ENCODE measurements at regions not wholly inside any gene's neighbourhood (a gene's known extent, or its start where the extent isn't known, plus 50 kb on each side); places are given as distances from the start of the nearest gene placed in this dataset.
"Not testable (repeated sequence)": the region's sequence is repeated elsewhere in the genome, so short reads cannot be mapped to it uniquely, and the experiment has no call there.

DNA sequence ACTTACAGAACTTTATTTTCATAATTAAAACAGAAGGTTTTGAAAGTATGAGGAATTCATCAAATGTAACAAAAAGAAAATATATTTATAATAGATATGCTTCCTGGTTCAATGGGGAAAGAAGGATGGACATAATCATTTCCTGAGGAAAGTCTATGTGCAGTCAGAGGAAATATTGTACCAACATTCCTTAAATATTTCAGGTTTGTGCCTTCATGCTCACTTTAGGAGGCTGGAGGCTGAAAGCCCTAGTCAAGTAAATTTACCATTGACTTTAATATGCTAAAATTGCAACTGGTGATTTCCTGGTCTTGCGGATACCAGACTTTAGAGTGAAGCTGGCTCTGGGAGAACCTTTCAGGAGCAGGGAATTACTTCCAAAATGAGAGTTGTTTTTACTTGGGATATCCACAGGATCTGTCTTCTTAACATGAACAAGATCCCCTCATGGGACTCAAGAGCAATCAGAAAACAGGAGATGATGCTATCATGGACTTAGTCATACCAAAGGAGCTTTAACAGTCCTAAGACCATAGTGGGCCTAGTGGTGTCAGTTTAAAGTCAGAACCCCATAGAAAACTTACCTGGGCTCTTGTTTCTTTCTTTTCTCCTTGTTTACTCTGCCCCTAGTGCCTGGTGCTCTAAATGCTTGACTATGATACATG lies 762.8 kb upstream of the GRAMD2B start:
- in situ Hi-C loops (cut with HindIII; ENCODE audit: low pct_unique_long_range_greater_than_20kb, low sequenced_read_pairs) = no loop called here
- no peak for DNase-seq (ENCODE audit: low read depth, low spot score)

DNA sequence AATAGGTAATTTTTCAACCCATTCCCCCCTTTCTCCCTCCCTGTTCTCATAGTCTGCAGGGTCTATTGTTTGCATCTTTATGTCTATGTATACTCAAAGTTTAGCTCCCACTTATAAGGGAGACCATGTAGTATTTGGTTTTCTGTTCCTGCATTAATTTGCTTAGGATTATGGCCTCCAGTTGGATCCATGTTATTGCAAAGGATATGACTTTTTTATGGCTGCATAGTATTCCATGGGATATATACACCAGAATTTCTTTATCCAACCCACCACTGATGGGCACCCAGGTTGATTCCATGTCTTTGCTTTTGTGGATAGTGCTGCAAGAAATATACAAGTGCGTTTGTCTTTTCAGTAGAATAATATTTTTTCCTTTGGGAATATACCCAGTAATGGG lies 761.6 kb upstream of the GRAMD2B start:
- in situ Hi-C loops (cut with HindIII; ENCODE audit: low pct_unique_long_range_greater_than_20kb, low sequenced_read_pairs) = no loop called here
- no peak for DNase-seq (ENCODE audit: low read depth, low spot score)

DNA sequence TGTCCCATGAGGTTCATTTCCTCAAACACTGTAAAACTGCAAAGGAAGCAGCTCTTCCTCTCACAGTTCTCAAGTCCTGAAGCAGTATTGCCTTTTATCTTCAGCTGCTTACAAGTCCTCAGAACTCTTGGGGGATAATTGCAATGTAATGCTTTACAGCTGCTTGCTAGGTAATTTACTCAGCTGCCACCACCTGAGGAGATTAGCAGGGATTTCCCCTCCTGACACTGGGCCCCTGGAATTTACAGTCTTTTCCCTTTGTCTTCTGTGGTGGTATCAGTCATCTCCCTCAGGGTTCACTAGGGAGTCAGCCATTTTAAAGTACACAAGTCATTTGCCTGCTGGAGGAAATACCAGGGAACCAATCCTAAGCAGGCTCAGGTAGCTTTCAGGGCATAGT lies 754.3 kb upstream of the GRAMD2B start:
- no peak for DNase-seq (ENCODE audit: low read depth, low spot score)
- in situ Hi-C loops (cut with HindIII; ENCODE audit: low pct_unique_long_range_greater_than_20kb, low sequenced_read_pairs) = no loop called here

DNA sequence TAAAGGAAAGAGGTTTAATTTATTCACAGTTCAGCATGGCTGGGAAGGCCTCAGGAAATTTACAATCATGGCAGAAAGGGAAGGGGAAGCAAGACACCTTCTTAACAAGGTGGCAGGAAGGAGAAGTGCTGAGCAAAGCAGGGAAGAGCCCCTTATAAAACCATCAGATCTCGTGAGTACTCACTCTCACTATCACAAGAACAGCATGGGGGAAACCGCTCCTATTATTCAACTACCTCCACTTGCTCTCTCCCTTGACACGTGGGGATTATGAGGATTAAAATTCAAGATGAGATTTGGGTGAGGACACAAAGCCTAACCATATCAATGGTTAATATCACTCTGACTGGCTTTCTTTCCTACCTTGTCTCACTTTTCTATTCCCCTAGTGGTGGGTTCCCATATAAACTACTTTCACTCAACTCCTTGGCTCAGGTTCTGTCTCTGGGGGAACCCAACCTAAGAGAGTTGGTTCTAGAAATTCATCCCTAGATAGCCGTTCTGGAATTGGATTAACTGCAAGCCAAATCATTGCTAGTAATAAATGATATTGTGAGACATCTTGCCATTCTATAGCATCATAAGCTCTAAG lies 749.8 kb upstream of the GRAMD2B start:
- in situ Hi-C loops (cut with HindIII; ENCODE audit: low pct_unique_long_range_greater_than_20kb, low sequenced_read_pairs) = no loop called here
- no peak for DNase-seq (ENCODE audit: low read depth, low spot score)

DNA sequence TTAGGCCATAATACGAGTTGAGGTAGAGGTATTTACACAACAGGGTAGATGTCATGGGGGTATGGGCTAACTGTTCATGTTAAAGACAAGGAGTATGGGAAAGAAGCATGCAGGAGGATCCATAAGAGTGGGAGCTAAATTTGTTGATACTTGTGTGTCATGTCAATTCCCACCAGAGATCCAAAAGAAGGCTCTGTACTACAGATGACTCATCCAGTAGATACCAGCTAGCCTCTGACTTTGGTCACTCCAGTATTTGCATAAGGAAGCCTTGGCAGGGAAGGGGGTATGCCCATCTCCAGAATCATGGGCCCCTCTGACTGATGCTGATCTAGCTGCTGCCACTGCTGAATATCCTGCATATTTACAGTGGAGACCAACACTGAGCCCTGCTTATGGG lies 743.7 kb upstream of the GRAMD2B start:
- in situ Hi-C loops (cut with HindIII; ENCODE audit: low pct_unique_long_range_greater_than_20kb, low sequenced_read_pairs) = no loop called here
- no peak for DNase-seq (ENCODE audit: low read depth, low spot score)

DNA sequence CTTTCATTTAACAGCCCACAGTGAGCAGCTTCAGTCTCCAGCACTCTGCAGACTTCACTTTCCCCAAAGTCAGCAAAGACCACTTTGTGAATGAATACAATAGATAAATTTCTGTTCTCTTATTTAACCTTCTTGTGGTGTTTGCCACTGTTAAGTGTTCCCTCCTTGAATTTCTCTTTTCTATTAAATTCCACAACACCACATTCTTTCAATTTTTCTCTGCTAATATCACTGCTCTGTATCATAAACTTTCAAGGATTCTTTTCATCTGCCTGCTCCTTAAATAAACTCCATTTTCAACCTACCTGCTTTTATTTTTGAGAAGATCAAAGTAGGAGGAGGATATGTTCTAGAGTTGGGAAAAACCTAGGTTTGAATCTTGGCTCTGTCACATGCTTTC lies 739.5 kb upstream of the GRAMD2B start:
- no peak for DNase-seq (ENCODE audit: low read depth, low spot score)
- in situ Hi-C loops (cut with HindIII; ENCODE audit: low pct_unique_long_range_greater_than_20kb, low sequenced_read_pairs) = no loop called here

DNA sequence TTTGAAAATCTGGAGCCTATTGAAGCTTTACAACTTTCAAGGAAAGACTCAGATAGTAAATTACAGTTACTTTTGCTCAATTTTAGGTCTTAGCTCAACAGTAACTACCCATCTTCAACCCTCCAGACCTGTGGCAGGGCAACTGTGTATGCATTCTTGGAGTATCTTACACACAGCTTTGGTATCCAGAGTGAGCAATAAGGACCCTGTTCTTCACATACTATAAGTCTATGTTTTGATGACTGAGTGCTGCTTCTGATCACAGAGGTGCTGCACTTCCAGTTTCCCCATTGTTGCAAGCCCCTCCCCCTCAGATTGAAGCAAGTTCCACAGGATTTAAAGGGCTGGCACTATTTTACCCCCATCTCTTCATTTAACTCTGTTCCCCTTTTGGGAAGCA lies 737.4 kb upstream of the GRAMD2B start:
- DNase-seq (ENCODE audit: low read depth, low spot score) = no peak
- in situ Hi-C loops (cut with HindIII; ENCODE audit: low pct_unique_long_range_greater_than_20kb, low sequenced_read_pairs) = no loop called here

DNA sequence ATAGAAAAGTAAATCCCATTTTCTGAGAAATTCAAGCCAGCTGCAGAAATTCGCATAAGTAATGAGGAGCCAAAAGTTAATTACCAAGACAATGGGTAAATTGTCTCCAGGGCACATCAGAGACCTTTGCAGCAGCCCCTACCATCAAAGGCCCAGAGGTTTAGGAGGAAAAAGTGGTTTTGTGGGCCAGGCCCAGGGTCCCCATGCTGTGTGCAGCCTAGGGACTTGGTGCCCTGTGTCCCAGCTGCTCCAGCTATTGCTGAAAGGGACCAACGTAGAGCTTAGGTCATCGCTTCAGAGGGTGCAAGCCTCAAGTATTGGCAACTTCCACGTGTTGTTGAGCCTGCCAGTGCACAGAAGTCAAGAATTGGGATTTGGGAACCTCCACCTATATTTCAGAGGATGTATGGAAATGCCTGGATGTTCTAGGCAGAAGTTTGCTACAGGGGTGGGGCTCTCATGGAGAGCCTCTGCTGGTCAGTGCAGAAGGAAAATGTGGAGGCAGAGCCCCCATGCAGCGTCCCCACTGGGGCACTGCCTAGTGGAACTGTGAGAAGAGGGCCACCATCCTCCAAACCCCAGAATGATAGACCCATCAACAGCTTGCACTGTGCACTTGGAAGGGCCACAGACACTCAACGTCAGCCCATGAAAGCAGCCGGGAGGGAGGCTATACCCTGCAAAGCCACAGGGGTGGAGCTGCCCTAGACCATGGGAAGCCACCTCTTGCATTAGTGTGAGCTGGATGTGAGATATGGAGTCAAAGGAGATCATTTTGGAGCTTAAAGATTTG lies 731.3 kb upstream of the GRAMD2B start:
- DNase-seq (ENCODE audit: low read depth, low spot score); in situ Hi-C loops (cut with HindIII; ENCODE audit: low pct_unique_long_range_greater_than_20kb, low sequenced_read_pairs): not testable (repeated sequence)

DNA sequence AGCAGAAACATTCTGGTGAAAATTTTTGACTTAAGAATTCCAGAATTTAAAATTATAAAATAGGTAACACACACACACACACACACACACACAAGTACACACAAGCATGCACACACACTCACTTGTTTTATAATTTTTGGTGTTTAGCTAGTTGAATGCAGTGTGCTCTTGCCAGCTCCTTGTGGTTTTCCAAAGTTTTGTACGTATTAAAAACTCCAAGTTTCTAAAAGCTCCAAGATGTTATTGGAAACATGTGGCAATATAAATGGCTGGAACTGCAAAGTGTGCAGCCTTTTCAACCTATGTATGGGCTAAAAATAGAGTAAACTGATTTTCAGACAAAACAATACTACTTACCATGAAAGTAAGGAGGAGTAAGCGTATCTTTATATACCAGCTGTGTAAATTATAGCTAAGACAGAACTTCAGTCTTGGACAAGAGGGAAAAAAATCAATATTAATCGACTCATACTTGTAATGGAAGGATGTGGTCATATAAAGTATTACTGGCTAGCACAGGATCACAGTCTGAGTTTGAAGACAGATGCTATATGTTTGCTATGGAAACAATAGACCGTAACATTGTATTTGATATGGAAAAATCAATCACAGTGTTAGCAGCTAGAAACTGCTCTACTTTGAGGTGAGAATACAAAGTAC lies 727.1 kb upstream of the GRAMD2B start:
- no peak for DNase-seq (ENCODE audit: low read depth, low spot score)
- in situ Hi-C loops (cut with HindIII; ENCODE audit: low pct_unique_long_range_greater_than_20kb, low sequenced_read_pairs) = no loop called here

DNA sequence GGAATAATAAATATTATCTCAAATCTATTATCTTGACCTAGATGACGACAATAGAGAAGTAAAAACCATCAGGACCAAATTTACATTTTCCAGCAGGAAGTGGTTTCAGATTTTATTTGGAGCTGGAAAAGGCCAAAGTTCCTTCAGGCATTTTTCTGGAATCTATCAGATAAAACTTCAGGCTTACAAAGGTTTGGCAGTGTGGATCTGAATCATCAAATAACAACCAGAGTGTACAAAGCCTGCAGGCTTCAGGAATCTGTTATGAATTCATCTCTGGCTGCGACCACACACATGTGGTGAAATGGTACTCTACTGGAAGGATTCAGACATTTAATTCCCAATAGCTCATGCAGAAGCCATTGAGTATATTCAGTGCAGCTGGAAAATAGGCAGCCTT lies 726.4 kb upstream of the GRAMD2B start:
- in situ Hi-C loops (cut with HindIII; ENCODE audit: low pct_unique_long_range_greater_than_20kb, low sequenced_read_pairs) = no loop called here

DNA sequence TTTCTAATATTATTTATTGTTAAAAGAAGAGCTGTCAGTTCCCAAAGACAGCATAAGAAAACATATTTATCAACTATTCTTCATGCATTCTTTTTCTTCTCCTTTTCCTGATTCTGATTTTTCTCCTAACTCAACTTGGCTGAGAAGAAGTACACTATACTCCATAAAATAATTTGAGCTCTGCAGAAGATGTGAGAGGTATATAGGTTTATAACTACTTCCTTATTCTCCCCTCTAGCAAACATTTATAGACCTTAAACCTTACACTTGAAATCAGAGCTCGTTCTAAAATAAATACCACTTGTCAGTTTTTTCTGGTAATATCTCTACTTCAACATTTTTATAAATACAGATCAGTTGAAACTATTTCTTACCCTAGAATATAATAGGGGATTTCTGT lies 724.8 kb upstream of the GRAMD2B start:
- in situ Hi-C loops (cut with HindIII; ENCODE audit: low pct_unique_long_range_greater_than_20kb, low sequenced_read_pairs) = no loop called here
- DNase-seq (ENCODE audit: low read depth, low spot score) = no peak

More for the DNA sequence above, 726.4 kb upstream of the GRAMD2B start:
- peak; percentile 84 for DNase-seq (ENCODE audit: low read depth, low spot score)

DNA sequence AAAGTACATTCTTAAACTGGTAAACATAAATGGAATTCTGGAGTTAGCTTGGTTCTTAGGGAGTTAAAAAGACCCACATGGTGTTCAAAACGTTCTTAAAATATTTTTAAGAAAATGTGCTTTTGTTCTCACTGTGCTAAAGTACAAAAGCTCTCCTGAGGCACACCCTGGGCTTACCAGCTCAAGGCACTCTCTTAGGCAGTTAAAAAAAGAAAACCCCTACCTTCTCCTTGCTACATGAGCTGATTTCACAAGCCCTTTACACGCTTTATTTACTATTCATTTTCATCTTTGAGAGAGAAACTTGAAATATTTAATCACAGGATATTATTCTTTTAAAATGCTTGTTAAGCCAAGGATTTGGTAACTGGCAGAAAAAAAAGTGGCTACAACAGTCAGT lies 723.3 kb upstream of the GRAMD2B start:
- in situ Hi-C loops (cut with HindIII; ENCODE audit: low pct_unique_long_range_greater_than_20kb, low sequenced_read_pairs) = no loop called here
- no peak for DNase-seq (ENCODE audit: low read depth, low spot score)

DNA sequence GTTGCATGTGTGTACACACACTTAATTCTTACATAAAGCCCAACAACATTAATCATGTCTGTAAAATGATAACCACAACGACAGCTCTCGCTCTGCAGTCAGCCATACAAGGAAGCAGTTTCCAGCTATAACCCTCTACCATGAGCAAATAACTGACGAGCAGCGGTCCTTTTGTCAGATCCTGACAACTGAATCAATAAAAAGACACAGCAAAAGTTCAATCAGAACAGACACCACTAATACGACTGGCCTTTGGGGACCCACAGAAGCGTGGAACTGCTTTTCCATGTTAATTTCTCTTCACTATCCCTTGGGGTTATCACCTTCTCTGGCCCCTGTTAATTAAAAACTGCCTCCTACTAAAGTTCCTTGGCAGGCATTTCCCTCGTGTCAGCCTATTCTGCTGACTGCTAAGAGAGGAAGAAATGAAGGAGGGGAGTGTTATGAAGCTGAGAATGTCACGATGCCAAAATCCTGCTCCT lies 722.8 kb upstream of the GRAMD2B start:
- DNase-seq (ENCODE audit: low read depth, low spot score) = peak; percentile 8
- in situ Hi-C loops (cut with HindIII; ENCODE audit: low pct_unique_long_range_greater_than_20kb, low sequenced_read_pairs) = no loop called here

DNA sequence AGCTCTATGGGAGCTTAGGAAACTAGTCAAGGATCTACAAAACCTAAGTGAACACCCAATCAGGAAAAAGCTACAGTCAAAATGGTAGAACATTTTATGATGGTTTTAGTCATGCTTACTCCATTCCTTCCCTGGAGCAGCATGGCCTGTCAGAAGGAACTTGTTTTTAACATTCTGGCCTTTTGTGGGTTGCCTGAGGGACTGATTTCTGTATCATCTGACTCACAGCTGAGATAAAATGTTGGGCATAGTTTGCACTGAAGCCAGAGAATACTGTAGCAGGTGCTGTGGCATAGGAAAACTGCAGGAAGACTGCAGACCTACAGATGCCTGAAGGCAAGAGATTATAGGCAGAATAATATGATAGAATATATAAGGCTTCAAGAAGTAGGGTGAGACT lies 719.6 kb upstream of the GRAMD2B start:
- in situ Hi-C loops (cut with HindIII; ENCODE audit: low pct_unique_long_range_greater_than_20kb, low sequenced_read_pairs) = no loop called here
- DNase-seq (ENCODE audit: low read depth, low spot score) = no peak

DNA sequence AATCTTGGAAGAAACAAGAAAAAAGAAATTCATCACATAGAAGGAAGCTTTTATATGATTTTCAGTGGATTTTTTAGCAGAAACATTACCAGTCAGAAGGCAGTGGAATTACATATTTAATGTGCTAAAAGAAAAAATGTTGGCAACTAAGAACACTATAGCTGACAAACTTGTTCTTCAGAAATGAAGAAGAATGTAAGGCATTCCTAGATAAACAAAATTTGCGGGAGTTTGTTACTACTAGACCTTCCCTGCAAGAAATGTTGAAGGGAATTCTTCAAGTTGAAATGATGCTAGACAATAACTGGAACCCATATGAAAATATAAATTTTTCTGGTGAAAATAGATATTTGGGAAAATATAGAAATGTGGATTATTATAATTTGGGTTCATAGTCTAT lies 718.3 kb upstream of the GRAMD2B start:
- in situ Hi-C loops (cut with HindIII; ENCODE audit: low pct_unique_long_range_greater_than_20kb, low sequenced_read_pairs) = no loop called here
- no peak for DNase-seq (ENCODE audit: low read depth, low spot score)

DNA sequence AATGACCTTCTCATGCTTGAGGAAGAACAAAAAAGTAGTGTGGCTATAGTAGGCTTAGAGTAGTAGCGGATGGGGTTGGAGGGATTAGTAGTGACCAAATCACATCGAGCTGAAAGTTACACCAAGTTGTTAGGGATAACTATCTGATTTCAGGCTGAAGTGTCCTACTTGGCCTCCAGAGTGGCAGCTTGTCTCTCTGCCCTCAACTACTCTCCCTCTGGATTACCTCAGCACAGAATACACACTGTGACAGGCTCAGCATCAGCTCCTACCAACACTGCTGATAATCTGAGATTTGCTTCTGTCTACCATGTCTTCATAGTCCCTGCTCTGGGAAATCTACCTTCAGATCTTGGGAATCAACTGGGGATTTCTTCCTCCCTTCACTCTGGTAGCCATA lies 714.6 kb upstream of the GRAMD2B start:
- DNase-seq (ENCODE audit: low read depth, low spot score) = no peak
- in situ Hi-C loops (cut with HindIII; ENCODE audit: low pct_unique_long_range_greater_than_20kb, low sequenced_read_pairs) = no loop called here

DNA sequence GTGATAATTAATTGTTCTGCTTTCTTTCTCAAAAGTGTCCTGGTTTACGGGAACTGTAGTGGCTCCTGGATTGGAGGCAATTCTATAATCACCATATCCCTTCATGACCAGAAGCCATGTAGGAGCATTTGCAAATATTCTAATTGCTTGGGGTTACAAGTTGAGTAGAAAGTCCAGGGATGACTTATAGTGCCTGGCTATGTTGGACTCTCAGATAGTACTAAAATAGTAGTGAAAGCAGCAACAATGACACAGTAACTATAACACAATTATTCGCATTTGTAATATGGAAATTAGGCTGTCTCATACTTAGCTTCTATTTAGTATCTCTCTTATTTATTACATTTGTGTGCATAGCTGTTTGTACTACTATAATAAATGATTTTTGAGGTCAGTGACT lies 712.5 kb upstream of the GRAMD2B start:
- in situ Hi-C loops (cut with HindIII; ENCODE audit: low pct_unique_long_range_greater_than_20kb, low sequenced_read_pairs) = no loop called here
- no peak for DNase-seq (ENCODE audit: low read depth, low spot score)

DNA sequence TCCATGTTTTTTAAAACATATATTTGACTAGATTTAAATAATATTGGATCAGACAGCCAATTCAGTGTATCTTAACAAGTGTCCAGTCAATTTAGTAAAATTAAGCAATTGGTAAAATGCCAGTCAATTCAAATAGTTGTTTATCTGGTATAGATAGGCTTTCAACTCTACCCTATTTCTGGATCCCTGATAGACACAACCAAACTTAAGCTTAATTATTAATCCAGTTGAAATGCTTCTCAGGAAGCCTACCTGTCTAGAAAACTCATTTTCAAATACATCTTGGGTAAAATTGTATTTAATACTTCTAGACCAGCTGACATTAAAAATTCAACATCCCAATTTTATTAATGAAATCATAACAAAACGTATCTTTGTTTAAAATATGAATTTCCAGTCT lies 710.8 kb upstream of the GRAMD2B start:
- no peak for DNase-seq (ENCODE audit: low read depth, low spot score)
- in situ Hi-C loops (cut with HindIII; ENCODE audit: low pct_unique_long_range_greater_than_20kb, low sequenced_read_pairs) = no loop called here
